ENCODE measurements at regions not wholly inside any gene's neighbourhood (a gene's known extent, or its start where the extent isn't known, plus 50 kb on each side); places are given as distances from the start of the nearest gene placed in this dataset.

GRCh38 chr3:106213954-106214353 lies 345.1 kb upstream of the CBLB start:
- DNase-seq (ENCODE audit: low read depth): no peak

- DNase-seq (ENCODE audit: low read depth): no peak
Measured at GRCh38 chr3:106214641-106215040, 345.8 kb upstream of the CBLB start.

GRCh38 chr3:106215047-106215446 lies 346.2 kb upstream of the CBLB start:
- DNase-seq (ENCODE audit: low read depth): peak; percentile 51

- no peak for DNase-seq (ENCODE audit: low read depth)
Measured at GRCh38 chr3:106217745-106218144, 348.9 kb upstream of the CBLB start.

GRCh38 chr3:106227068-106227467 lies 358.3 kb upstream of the CBLB start:
- DNase-seq (ENCODE audit: low read depth): no peak

GRCh38 chr3:106228271-106228670 lies 359.5 kb upstream of the CBLB start:
- DNase-seq (ENCODE audit: low read depth): no peak

- DNase-seq (ENCODE audit: low read depth): no peak
Measured at GRCh38 chr3:106229495-106230278, 360.9 kb upstream of the CBLB start.

GRCh38 chr3:106231086-106231485 lies 362.3 kb upstream of the CBLB start:
- DNase-seq (ENCODE audit: low read depth): no peak

- DNase-seq (ENCODE audit: low read depth): no peak
Measured at GRCh38 chr3:106232956-106233355, 364.1 kb upstream of the CBLB start.

- no peak for DNase-seq (ENCODE audit: low read depth)
Measured at GRCh38 chr3:106239195-106239697, 370.4 kb upstream of the CBLB start.

GRCh38 chr3:106241593-106241992 lies 372.8 kb upstream of the CBLB start:
- DNase-seq (ENCODE audit: low read depth): no peak

- DNase-seq (ENCODE audit: low read depth): no peak
Measured at GRCh38 chr3:106242781-106243180, 374.0 kb upstream of the CBLB start.

- DNase-seq (ENCODE audit: low read depth): no peak
Measured at GRCh38 chr3:106245400-106245799, 376.6 kb upstream of the CBLB start.

- DNase-seq (ENCODE audit: low read depth): no peak
Measured at GRCh38 chr3:106247902-106248684, 379.3 kb upstream of the CBLB start.

GRCh38 chr3:106249159-106249558 lies 380.3 kb upstream of the CBLB start:
- no peak for DNase-seq (ENCODE audit: low read depth)

GRCh38 chr3:106249981-106250380 lies 381.2 kb upstream of the CBLB start:
- DNase-seq (ENCODE audit: low read depth): no peak

- DNase-seq (ENCODE audit: low read depth): no peak
Measured at GRCh38 chr3:106251160-106251892, 382.5 kb upstream of the CBLB start.

- DNase-seq (ENCODE audit: low read depth): no peak
Measured at GRCh38 chr3:106255870-106256248, 387.0 kb upstream of the CBLB start.

GRCh38 chr3:106256249-106256957 lies 387.6 kb upstream of the CBLB start:
- no peak for DNase-seq (ENCODE audit: low read depth)

GRCh38 chr3:106257172-106257571 lies 388.4 kb upstream of the CBLB start:
- no peak for DNase-seq (ENCODE audit: low read depth)

GRCh38 chr3:106261396-106261795 lies 392.6 kb upstream of the CBLB start:
- DNase-seq (ENCODE audit: low read depth): no peak
